GM19240 (cell line): ENCODE measurements at regions not wholly inside any gene's neighbourhood (a gene's known extent, or its start where the extent isn't known, plus 50 kb on each side); places are given as distances from the start of the nearest gene placed in this dataset.

Source experiments
- DNase-seq: peaks from one replicate; pipeline ENCODE4 v3.0.0; 2011; ENCODE audit warnings: low spot score; ENCODE audit not compliant: insufficient read length

DNA sequence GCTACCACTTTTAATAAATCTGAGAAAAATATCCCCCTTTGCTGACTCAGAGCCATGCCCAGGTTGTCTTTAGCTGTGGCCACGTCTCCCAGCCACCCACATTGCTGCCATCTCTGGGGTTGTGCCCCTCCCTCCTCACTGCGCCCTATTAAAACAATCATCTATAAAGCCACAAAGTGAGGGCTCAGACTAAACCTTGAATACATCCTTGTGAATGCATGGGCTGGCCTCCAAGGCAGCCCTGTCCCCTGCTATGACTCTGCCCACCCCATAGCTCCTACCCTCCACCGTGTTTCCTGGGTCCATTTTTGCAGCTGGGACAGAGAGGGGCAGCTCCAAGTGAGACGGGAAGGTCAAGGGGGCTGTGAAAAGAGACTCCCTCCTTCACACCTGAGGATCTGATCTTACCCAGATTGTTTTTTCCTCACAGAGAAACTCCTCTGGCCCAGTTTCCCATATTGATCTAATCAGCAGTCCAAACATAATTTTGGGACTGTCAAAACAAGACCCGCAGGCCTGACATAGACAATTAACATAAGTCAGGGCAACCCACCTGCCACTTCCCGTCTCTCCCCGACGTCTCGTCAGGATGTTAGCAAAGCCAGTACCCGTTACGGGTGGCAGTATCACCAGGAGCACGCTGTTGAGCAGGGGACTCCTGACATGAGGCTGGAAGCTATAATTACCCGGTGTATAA, 199.0 kb downstream of the KATNAL1 start:
- no peak for DNase-seq

GRCh38 chr13:30107521-30108136, 199.7 kb downstream of the KATNAL1 start:
- DNase-seq, result no peak

DNA sequence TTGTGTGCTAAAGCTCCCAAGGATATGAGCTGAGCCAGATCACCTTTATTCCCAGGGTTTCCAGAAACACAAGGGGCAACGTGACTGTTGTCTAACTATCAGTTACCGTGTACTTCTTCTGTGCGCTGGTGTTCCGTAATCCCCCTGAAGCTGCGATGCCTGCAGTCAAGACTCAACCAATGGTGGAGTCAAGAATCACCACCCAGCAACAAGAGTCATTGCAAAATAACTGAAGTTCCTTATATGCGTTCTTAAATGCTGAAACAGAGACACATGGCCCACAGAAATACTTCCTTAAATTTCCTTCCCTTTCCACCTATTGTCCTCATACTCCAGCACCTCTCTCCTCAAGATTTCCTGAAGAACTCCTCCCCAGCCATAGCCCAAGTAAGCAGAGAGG, 200.2 kb downstream of the KATNAL1 start:
- DNase-seq, result no peak

- DNase-seq, result no peak
Measured at GRCh38 chr13:30105381-30105780, 202.0 kb downstream of the KATNAL1 start.

GRCh38 chr13:30103161-30103840, 204.1 kb downstream of the KATNAL1 start:
- DNase-seq, result no peak

DNA sequence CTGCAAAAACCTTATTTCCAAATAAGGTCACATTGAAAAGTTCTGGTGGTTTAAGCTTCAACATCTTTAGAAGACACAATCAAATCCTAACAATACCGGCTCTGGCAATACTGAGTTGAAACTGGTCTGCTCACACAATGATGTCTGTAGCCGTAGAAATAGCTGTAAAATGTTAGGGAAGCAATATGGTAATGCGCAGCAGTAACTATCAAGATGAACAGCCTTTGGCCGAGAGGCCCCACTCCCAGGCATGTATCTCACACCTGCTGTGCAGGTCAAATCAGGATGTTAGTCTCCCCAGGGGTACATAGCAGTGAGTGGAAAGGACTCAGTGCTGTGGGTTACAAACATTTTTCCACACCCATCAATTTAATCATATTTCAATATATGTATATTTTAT, 207.1 kb downstream of the KATNAL1 start:
- no peak for DNase-seq

- no peak for DNase-seq
Measured at GRCh38 chr13:30097701-30098100, 209.7 kb downstream of the KATNAL1 start.

DNA sequence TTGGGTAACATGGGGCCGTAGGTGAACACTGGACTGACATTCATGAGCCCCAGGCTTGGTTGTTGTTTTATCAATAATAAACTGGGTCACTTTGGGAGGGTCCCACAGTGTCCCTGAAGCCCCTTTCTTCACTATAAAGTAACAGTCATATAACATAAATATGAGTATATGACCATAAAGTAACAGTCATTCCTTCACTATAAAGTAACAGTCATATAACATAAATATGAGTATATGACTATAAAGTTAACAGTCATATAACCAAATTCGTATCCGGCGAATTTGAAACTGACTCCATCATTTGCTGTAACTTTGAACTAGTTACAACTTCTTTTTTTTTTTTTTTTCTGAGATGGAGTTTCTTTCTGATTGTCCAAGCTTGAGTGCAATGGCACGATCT, 210.3 kb downstream of the KATNAL1 start:
- no peak for DNase-seq

DNA sequence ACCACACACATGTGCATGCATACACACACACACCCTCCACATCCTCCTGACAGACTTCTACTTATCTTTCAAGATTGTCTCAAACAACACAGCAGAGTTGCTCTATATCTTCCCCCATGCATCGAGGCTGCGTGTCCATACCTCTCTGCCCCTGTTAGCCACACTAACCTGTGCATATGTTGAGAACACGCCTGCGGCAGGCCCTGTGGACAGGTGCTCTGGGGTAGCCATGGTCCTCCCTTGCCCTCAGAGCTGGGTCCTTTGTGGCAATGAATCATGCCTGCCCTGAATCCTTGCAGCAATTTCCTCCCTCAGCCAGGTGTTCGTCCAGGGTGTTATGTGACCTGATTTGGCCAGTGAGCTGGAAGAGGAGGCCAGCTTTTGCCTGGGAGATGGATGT, 213.3 kb downstream of the KATNAL1 start:
- DNase-seq, result no peak

DNA sequence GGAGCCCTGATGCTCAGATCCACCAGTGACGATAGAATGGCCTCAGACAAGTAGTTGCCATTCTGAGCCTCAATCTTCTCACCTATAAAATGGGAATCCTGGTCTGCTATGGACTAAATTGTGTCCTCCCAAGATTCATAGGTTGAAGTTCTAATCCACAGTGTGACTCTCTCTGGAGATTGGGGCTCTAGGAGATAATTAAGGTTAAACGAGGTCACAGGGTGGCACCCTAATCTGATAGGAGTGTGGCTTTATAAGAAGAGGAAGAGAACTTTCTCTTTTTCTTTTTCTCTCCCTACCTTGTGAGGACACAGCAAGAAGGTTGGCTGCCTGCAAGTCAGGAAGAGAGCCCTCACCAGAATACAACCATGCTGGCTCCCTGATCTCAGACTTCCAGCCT, 214.1 kb downstream of the KATNAL1 start:
- no peak for DNase-seq

DNA sequence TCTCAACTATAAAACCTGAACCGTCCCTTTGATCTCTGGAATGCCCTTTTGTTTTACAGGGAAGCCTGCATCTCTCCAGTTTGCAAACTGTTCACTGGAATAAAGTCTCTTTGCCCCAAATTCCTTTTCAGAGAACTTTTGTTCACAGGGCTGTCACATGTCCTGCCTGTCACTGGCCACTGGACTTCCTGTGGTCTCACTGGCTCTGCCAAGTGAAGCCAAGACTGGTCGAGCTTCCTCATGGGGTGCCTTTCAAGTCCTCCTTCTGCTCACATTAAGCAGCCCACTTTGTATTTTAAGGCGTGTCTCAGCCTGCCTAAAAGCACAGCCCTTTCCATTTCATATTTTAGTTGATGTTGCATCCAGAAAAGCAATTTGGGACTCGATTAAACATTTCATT, 215.7 kb downstream of the KATNAL1 start:
- DNase-seq, result no peak

DNA sequence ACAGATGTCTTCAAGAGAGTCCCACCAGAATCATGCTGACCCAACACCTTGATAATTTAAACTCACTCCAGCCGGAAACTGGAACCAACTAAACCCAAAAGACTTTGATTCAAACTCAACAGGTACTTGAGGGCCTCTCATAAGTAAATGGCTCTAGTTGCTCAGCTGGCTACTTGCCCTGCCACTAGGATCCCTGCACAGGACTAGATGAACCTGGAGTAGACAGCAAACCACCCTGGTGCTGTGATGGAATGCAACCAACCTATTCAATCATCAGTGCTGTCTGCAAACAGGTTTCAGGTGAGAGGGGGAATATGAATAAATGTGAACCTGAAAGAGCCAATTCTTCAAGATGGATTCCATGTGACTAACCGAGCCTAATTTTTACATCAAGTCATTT, 216.3 kb downstream of the KATNAL1 start:
- DNase-seq, result no peak

- DNase-seq, result no peak
Measured at GRCh38 chr13:30088312-30088855, 219.0 kb downstream of the KATNAL1 start.

- DNase-seq, result no peak
Measured at GRCh38 chr13:30085087-30085486, 222.3 kb downstream of the KATNAL1 start.

DNA sequence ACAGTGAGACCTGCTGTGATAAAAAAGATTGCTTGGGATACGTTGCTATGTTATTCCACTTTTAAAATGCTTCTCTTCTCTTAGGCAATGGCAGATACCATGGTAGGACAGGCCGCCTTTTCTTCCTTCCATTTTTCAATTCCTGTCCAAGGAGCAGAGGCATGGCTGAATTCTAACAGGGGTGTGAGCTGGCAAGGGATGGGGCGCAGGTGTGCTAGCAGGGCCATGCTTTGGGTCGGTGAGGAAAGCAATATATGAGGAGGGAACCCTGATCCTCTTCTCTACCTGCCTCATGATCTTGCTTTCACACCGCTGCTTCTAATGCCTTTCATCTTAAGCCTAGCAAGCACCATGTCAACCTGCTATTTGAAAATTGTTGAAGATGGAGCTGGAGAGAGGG, 225.0 kb downstream of the KATNAL1 start:
- DNase-seq, result no peak

GRCh38 chr13:30081331-30081730, 226.0 kb downstream of the KATNAL1 start:
- no peak for DNase-seq

- DNase-seq, result no peak
Measured at GRCh38 chr13:30079501-30079900, 227.8 kb downstream of the KATNAL1 start.

DNA sequence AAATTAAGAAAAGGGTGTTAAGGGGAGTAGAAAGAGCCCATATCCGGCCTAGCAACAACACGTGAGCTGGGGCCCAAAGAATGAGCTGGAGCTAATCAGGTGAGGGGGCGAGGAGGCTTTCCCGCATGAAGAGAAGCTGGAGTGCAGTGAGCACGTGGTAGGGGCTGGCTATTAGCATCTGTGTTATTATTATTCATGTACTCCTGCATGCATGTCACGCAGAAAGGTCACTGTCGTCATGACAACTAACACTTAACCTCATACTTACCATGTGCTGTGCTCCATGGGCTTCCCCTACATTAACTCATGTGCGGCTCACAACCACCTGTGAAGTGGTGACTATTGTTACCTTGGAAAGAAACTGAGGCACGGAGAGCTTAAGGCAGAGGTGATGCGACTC, 227.6 kb upstream of the UBL3 start:
- no peak for DNase-seq

- no peak for DNase-seq
Measured at GRCh38 chr13:30077240-30077735, 226.9 kb upstream of the UBL3 start.

- DNase-seq, result no peak
Measured at GRCh38 chr13:30074955-30075614, 224.7 kb upstream of the UBL3 start.

- no peak for DNase-seq
Measured at GRCh38 chr13:30074431-30074830, 224.0 kb upstream of the UBL3 start.

DNA sequence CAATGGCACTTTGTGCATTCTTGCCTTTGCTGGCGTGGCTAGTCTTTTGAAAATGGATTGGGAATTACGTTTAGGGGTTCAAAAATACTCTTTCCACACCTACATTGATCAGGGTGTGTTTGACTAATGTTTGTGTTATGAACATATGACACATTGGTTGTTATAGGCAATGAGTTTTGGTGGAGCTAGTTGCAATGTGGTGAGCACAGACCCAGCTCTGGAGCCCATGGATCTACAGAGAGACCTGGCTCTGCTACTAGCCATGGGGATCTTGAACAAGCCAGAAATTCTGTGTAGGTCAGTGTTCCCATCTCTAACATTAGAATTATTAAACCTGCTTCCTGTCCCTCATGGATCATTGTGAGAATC, 222.4 kb upstream of the UBL3 start:
- no peak for DNase-seq
